B cell (primary cell): ENCODE measurements at regions not wholly inside any gene's neighbourhood (a gene's known extent, or its start where the extent isn't known, plus 50 kb on each side); places are given as distances from the start of the nearest gene placed in this dataset.

Experiments
- CTCF ChIP-seq: fragments of 200-600 bp; IDR thresholded peaks from one replicate; pipeline ENCODE4 v1.8.0; 2022; ENCODE audit warnings: antibody characterized with exemption, mild to moderate bottlenecking
- EZH2 ChIP-seq: IDR thresholded peaks from 2 replicates; pipeline ENCODE4 v1.6.1; 2012; ENCODE audit warnings: borderline replicate concordance, low read depth, mild to moderate bottlenecking, moderate library complexity, low read length; ENCODE audit not compliant: insufficient read depth, poor library complexity, severe bottlenecking

GRCh38 chr2:8432706-8433336 is 249.0 kb upstream of the ID2 start:
- TF ChIP-seq CTCF (no peak), EZH2 (no peak)
